GM18520 (cell line): ENCODE measurements at regions not wholly inside any gene's neighbourhood (a gene's known extent, or its start where the extent isn't known, plus 50 kb on each side); places are given as distances from the start of the nearest gene placed in this dataset.

Experiments
- ATAC-seq: cut with Tn5 transposase; IDR thresholded peaks from one replicate; pipeline ENCODE4 v1.9.1; 2021; ENCODE audit not compliant: unreplicated experiment

DNA sequence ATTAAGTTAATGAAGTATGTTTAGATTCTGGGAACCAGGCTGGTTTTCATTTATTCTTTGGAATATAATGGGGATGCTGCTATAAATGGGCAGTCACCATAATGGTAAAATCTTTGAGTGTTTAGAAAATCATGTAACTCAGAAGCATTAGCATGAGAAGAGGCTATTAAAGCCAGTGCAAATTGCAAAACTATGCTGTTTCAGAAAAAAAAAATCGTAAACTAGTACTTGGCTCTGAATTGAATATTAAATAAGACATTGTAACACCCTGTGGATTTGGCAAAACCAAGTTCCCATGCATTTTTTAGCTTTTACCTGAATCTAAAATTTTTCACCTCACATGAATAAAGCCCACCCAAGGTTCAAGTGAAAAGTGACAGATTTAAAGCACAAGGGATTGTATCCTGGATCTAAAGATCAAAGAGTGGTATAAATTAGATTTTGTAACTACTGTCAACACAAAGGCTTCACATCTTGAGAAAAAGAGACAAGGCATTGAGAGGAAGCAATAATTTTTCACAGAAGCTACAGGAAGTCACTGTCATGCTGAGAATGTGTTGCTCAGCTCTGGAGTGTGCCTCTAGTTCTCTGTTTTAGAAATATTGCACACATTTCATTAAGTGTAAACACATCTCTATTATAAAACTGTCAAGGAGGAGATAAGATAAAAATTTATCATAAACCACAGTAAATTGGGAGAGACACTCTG, 142.2 kb downstream of the ABCA8 start:
- no peak for ATAC-seq

DNA sequence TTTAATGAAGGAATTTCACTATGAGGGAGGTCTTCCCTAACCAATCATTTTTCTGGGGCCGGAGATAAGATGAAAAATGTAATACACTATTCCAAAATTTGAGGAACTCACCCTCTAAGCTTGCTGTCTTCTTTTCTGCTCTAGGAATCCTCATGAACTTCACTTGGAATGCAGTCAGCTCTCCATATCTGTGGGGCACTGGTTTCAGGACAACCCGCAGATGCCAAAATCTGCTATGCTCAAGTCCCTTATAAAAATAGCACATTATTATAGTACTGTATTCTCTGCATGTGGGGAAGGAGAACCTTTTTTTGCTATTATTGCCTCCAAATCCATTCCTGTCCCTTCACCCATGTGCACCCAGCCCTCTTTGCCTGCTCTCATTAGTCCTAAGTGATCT, 146.0 kb downstream of the ABCA8 start:
- ATAC-seq = no peak

DNA sequence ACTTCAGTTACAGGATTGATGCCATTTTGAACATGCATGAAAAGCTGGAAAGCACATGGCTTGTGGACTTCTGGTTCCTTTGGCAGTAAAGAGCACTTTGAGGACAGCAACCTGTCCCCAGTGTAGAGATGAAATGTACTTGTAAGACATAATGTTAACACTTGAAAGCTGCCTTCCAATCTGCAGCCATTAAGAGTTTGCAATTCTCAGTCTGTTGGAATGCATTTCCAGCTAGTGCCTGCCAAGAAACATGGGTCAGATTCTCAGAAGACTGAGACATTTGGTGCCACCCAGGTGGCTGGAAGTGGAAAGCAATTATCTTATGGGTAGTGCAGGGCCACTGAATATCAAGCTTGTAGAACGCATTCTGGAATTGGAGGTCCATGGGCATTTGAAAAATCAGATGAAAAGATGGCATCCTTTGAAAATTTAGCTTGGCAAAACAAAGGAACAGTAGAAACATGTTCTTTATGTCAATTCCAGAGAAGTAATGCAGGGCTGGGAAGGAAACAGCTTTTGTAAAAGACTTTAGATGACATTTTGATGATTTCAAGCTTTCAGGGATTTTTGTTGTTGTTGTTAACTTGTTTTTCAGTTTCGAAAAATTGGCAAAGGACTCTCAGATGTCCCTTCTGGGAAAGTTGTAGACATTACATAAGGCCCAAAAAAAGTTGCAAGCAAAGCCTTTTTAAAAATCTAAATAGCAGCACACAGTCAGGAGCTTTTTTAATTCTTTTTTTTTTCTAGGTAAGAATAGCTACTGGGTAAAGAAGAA, 147.0 kb downstream of the ABCA8 start:
- no peak for ATAC-seq

DNA sequence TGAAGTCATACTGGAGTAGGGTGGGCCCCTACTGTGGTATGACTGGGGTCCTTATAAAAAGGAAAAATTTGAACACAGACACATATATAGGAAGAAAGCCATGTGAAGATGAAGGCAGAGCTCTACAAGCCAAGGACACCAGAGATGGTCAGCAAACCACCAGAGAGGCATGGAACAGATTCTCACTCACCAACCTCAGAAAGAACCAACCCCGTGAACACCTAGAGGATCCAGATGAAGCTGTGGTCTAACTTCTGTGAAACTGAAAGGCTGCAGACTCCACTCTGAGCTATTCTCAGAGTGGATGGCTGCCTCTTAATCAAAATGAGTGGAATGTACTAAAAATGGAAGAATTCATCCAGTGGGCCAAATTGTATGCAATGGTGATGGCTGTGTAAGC, 149.6 kb downstream of the ABCA8 start:
- no peak for ATAC-seq

DNA sequence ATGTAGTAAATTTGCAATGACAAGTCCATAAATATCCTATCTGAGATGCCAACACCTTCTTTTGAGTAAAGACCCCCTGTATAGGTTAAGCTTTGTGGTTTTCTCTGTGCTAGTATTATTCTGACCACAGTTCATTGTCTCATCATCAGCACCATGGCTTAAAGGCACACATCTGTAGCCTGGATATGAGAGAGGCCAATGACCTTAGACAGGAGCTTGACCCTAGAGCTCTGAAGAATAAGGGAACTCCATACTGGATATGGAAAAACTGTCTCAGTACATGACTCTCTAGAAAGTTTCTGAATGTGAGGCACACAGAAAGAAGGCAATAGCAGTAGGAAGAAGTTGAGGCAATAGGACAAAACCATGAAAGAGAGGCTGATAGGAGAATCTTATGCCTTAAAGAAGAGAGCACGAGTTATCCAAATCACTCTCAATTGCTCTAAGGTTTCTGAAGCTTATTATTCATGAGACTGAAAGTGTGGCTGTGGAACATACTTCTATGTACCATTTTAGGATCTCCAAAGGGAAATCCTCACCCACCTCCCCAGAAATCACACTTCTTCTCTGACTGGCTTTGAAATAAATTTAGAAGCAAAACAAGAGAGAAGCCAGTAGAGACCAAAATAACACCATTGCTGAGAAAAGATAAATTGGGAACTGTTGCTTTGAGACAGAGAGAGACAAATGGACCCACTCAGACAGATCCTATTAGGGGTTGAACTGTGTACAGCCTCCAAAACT, 150.2 kb downstream of the ABCA8 start:
- no peak for ATAC-seq

DNA sequence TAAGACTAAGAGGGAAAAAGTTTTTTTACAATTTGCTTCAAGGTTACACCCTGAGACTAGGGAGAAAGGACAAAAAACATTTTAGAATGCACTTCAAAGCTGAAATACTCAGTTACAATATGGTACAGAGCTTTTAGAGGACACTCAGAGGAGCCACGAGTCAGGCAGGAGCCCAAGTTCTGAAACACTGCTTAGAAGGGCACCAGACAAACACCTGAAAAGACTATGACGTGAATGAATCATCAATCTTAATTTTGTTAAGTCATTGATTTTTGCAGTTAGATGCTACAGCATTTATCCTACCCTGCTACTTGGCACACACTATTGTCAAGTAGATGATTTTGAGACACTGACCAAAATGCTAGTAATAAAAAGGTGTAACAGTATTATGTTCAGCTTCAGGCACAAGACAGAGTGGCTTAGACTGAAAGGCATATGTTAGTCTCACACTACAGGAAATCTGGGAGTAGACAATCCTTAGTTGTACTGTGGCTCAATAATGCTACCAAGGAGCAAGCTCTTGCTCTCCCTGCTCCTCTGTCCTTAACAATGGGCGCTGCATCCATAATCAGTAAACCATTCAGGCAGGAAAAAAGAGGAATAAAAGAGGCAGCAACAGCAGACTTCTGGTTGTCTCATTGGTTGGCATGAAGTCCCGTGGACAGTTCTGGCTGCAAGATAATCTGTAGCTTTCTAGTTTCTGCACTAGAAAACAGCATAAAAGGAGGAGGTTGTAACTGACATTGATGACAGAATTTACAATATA, 151.8 kb downstream of the ABCA8 start:
- ATAC-seq = no peak

DNA sequence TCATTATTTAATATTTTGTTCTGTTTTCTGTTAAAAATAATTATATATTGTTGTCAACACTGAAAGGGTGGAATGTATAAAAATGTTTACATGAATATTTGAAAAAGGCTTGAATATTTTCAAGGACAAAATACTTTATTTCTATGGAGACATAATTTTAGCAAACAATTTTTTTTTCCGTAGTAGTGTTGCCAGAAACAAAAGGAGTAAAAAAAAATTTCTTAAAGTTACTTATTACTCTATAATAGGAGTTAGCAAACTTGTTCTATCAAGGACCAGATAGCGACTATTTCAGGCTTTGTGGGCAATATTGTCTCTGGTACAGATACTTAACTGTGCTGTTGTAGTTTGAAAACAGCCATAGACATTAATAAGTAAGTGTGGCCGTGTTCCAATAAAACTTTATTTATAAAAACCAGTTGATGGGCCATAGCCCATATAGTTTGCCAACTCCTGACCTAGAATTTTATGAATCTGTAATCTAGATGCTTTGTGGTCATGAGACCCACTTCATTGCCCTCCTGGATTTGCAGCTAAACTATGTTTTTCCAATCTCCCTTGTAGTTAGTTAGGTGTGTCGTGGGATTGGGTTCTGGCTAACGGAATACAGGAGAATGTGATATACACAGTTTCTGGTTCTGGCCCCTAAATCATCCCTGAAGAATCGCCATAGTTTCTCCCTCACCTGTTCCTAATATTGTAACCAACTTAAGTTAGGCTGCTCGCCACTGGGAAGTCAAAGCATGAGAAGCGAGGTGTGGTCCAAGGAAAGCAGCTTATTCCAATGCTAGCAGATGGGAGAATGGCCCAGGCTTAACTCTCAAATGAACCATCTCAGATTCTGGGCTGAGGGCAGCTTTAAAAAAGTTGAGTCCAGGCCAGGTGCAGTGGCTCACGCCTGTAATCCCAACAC, 153.6 kb downstream of the ABCA8 start:
- no peak for ATAC-seq

DNA sequence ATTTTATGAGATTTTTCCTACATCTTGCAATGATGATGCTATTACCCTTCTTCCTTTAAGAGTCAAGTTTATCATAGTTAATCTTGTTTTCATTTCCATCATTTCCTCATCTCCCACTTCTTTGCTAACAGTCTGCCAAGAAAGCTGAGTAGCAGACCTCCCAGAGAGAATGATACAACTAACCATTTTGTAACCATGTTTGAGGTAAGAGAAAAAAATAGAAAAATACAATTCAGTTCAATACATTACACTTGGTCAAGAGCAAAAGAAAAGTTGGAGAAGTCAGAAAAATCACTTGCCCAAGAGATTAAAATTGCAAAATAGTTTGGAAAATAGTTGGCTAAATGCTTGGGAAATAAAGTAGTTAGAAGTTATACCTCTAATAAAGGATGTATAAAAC, 154.4 kb downstream of the ABCA8 start:
- ATAC-seq = no peak

DNA sequence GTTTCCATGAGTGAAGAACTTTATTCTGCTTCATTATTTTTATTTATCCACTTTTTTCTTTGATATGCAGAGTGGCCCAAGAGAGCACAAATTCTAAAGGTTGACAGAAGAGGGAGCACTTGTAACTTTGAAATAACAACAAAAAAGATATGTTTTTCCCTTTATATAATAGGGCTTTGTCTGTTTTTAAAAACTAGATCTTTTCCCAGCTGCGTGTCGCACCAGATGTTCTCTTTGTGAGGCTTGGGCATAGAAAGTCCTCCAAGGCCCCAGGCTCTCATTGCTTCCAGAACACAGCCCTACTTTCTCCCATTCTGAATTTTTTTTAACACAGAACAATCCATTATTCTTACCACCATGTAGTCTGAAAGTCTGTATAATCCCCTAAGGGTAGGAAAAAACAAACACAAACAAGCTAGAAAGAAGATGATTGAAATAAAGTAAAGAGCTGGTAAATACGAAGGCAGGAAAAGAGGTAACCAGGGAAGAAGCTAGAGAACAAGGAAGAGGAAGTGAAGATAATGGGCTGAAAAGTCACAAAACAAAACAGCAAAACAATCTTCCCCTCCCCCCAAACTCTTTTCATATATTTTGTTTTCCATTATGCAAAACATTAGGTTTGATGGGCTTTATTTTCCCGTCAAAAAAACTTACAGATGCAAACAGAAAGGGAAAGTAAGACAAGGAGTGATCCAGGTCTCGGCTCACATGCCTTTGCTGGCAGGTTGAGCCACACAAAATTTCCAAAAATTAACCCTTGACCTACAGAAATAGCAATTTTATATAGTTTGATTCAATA, 160.4 kb downstream of the ABCA8 start:
- ATAC-seq = no peak

DNA sequence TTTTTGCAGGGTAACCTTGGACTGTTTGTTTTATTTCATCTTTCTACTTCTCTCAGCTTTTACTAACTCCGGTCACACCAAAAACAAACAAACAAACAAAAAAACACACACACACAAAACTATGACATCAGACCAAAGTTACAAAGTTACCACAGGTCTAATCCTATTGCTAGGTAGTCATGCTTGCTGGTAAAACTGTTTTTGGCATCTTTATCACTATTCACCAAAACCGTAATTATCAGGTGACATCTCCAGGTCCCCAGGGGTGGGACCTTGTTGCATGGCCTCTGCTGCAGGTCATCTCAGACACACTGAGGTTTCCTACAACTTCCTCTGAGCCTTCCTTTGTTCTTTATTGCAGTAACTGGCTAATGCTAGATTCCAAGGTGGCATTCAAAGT, 162.3 kb downstream of the ABCA8 start:
- no peak for ATAC-seq

DNA sequence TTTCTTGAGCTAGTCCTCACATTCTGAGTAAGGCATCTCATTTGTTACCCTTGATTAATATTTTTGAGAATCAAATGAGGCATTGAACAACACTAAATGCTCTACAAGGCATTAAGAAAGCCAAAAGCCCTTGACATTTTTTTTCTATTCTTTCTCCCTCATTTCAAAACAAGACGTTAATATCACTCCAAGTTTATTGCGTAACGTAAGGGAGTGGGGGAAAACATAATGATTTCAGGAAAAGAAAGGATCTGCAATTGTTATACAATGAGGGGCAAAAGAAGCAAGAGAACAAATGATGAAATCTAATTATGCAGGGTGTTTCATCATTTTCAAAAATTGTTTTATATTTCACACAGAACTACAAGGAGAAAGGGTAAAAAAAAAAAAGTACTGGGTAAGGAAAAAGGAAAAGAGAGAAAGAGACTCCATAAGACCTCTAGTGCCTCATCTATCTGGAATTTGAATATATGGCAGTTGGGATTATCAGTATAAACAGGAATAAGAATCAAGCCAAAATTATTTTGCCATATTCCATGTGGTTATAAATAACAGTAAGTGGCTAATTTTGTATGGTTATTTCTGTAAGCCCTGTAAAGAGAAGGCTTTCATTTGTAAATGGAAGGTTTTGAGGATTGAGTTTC, 163.0 kb downstream of the ABCA8 start:
- ATAC-seq = no peak

DNA sequence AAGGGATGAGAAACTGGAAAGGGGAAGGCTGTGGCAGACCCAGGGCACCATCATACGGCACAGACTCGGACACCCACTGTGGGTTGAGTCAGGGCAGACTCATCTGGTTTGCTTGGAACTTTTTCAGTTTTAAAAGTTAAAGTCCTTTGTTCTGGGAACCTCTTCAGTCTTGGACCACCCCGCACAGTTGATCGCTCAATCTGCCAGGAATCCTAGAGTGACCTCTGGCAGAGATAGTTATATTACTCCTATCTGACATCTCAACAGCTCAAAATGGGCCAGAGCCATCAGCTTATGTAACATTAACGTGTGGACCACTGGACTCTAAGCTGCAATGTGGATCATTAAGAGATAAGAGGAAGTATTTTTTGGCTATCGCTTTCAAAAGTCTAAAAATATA, 164.3 kb downstream of the ABCA8 start:
- ATAC-seq = no peak

DNA sequence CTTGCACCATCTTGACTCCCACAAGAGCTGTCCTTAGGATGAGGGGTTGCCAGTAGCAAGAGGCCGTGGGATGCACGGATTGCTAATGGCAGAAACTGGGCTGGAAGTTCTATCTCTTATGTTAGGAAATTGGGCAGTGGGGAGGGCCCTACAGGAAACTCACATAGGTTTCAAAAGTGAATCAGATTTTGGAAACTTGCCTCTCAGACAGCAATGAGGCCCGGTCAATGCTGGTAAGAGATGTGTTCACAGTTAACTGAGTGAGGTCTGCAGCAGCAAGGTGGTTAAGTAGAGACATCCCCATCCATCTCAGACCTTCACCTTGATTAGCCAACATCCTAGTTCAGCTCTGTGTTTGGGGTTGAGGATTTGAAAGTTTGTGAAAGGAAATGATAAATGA, 164.7 kb downstream of the ABCA8 start:
- no peak for ATAC-seq

DNA sequence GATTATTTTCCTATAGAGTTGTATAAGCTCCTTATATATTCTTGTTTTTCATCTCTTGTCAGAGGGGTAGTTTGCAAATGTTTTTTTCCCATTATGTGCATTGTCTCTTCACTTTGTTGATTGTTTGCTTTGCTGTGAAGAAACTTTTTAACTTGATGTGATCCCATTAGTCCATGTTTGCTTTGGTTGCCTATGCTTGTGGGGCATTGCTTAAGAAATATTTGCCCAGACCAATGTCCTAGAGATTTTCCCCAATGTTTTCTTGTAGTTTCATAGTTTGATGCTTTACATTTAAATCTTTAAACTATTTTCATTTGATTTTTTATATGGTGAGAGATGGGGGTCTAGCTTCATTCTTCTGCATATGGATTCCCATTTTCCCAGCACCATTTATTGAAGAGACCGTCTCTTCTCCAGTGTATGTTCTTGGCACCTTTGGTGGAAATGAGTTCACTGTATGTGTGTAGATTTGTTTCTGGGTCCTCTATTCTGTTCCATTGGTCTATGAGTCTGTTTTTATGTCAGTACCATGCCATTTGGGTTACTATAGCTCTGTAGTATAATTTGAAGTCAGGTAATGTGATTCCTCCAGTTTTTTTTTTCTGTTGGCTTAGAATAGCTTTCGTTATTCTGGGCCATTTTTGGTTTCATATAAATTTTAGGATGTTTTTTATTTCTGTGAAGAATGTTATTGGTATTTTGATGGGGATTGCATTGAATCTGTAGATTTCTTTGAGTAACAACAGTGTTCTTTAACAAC, 165.8 kb downstream of the ABCA8 start:
- ATAC-seq = no peak

DNA sequence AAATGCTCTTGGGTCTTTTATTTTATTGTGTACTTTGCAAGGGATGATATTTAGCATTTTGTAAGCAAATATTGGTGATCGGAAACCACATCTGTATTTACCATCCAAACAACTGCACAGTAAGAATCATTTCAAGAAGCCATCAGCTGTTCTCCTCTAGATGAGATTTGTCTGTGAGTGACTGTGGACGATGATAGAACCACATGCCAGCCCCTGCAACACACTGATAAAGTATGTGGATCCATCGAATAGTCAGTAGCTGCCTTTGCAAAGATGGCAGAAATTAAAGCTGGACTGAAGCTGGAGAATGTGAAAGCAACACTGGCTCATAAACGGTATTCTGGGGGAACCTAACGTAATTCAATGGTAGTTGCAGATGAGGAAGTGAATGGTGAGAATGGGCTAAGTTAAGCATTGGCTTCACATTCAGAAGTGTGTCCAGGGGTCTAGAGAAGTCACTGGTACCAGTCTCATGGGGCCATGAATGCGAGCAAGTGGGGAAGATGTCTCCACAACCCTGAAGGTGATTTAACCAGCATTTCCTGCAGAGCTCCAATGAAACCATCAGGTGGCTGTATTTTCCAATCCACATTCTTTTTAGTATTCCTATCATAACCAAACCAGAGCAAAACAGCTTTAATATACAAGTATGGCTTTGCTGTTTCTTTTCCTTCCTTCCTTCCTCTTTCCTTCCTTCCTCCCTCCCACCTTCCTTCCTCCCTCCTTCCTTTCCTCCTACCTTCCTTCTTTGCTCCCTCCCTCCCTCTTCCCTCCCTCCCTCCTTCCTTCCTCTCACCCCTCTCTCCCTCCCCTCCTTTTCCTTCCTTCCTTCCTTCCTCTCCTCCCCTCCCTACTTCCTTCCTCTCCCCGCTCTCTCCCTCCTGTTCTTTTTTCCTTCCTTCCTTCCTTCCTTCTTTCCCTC, 169.4 kb downstream of the ABCA8 start:
- ATAC-seq = no peak

DNA sequence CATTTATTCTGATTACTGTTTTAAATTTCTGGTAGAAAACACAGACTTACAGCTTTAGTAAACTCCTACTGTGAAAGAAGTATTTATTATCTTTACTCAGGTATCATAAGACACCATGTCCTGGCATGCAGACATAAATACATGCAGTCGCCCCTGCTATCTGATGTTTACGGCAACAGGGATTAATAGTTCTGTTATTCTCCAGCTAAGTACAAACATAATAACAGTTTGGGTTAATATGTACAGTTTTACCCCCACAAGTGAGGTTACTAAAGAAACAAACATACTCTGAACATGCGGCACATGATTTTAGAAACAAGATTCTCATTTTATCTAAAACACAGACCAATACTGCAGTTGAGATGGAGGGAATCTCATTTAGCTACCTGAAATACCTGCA, 170.8 kb downstream of the ABCA8 start:
- ATAC-seq = no peak

DNA sequence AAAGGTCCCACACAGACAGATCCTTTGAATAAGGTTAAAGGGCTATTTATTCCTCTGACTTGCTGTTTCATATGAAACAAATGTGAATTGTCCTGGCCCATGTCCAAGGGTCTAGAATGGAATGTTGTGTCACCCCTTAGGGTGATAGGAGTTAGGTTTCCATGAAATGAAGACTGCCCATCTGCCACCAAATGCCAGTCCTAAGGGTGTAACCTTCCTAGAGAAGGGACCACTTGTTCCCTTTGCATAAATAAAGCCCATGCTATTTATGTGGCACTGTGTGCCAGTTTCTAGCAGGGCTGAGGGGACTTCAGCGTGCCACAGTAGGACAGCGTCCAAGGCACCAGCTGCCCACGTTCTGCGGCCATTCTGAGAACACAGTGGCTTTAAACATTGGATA, 171.3 kb downstream of the ABCA8 start:
- ATAC-seq = no peak
